GM15510 (cell line): ENCODE measurements at regions not wholly inside any gene's neighbourhood (a gene's known extent, or its start where the extent isn't known, plus 50 kb on each side); places are given as distances from the start of the nearest gene placed in this dataset.

Experiments used
- POLR2A ChIP-seq: IDR thresholded peaks from 3 replicates; pipeline ENCODE4 v1.6.1; 2011; ENCODE audit warnings: borderline replicate concordance; ENCODE audit not compliant: insufficient read length; ENCODE audit errors: extremely low read depth

GRCh38 chr7:65809982-65810288 is 62.9 kb upstream of the VKORC1L1 start:
- no peak for TF ChIP-seq POLR2A

GRCh38 chr7:65812281-65812680 is 60.6 kb upstream of the VKORC1L1 start:
- TF ChIP-seq POLR2A, result no peak

DNA sequence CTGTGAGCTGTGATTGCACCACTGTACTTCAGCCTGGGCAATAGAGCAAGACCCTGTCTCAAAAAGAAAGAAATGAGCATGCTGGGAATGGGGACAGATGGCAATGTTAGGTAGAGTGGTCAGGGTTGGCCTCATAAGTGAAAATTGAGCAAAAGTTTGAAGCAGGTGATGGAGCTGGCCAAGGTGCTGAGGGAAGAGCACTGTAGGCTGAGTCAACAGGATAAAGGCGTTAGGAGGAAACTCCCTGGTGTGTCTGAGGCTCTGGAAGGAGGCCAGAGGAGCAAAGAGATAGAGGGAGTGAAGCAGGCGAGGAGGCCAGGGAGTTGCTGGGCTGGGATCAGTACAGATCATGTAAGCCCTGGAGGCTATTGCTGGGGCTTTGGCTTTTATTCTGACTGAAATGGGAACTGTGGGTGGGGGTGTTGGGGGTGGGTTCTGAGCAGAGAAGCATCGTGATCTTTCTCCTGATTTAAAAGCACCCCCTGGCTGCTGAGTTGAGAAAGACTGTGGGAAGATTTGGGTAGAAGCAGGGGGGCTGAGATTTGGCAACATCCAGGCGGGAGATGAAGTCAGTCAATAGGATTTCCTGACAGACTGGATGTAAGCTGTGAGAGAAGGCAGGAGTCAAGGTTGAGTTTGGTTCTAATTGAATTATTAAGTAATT is 52.5 kb upstream of the VKORC1L1 start:
- no peak for TF ChIP-seq POLR2A
